ENCODE measurements at regions not wholly inside any gene's neighbourhood (a gene's known extent, or its start where the extent isn't known, plus 50 kb on each side); places are given as distances from the start of the nearest gene placed in this dataset.

GRCh38 chr1:230011333-230012092 lies 55.5 kb upstream of the GALNT2 start:
- TF ChIP-seq CTCF (IDR thresholded peaks at IDR 0.05) = no peak
- DNase-seq (ENCODE audit: low spot score) = no peak
- H3K27ac ChIP-seq = no peak overlapping the region

GRCh38 chr1:230012093-230012393 lies 55.0 kb upstream of the GALNT2 start:
- no peak overlapping the region for H3K27ac ChIP-seq
- no peak overlapping the region for H3K4me3 ChIP-seq
- H3K4me1 ChIP-seq = no peaks in the 10 kb centered on the region
- H3K9me3 ChIP-seq = no peaks in the 10 kb centered on the region
- no peaks in the 10 kb centered on the region for H3K36me3 ChIP-seq
- no peaks in the 10 kb centered on the region for H3K27me3 ChIP-seq
- no peak for DNase-seq (ENCODE audit: low spot score)
- no peak for TF ChIP-seq CTCF (IDR thresholded peaks at IDR 0.05)

More at GRCh38 chr1:230011333-230012092, 55.5 kb upstream of the GALNT2 start:
- no peaks in the 10 kb centered on the region for H3K27me3 ChIP-seq
- H3K4me3 ChIP-seq = no peak overlapping the region
- H3K4me1 ChIP-seq = no peaks in the 10 kb centered on the region
- H3K9me3 ChIP-seq = no peaks in the 10 kb centered on the region
- H3K36me3 ChIP-seq = no peaks in the 10 kb centered on the region

- Histone ChIP-seq H3K4me3 (no peak overlapping the region), H3K4me1 (no peaks in the 10 kb centered on the region), H3K36me3 (no peaks in the 10 kb centered on the region), H3K27ac (no peak overlapping the region), H3K9me3 (no peaks in the 10 kb centered on the region), H3K27me3 (no peaks in the 10 kb centered on the region)
- no peak for DNase-seq (ENCODE audit: low spot score)
- no peak for TF ChIP-seq CTCF (IDR thresholded peaks at IDR 0.05)
Measured at GRCh38 chr1:230012741-230013140, 54.3 kb upstream of the GALNT2 start.

GRCh38 chr1:230016159-230016558 lies 50.9 kb upstream of the GALNT2 start:
- no peak overlapping the region for H3K4me3 ChIP-seq
- no peak overlapping the region for H3K27ac ChIP-seq
- DNase-seq (ENCODE audit: low spot score) = no peak
- TF ChIP-seq CTCF (IDR thresholded peaks at IDR 0.05) = no peak
- H3K36me3 ChIP-seq = no peaks in the 10 kb centered on the region
- H3K27me3 ChIP-seq = no peaks in the 10 kb centered on the region
- no peaks in the 10 kb centered on the region for H3K9me3 ChIP-seq
- no peaks in the 10 kb centered on the region for H3K4me1 ChIP-seq

All from right atrium auricular region (tissue), 2 donors.